ENCODE measurements at regions not wholly inside any gene's neighbourhood (a gene's known extent, or its start where the extent isn't known, plus 50 kb on each side); places are given as distances from the start of the nearest gene placed in this dataset.

- TF ChIP-seq, protein P1, sequence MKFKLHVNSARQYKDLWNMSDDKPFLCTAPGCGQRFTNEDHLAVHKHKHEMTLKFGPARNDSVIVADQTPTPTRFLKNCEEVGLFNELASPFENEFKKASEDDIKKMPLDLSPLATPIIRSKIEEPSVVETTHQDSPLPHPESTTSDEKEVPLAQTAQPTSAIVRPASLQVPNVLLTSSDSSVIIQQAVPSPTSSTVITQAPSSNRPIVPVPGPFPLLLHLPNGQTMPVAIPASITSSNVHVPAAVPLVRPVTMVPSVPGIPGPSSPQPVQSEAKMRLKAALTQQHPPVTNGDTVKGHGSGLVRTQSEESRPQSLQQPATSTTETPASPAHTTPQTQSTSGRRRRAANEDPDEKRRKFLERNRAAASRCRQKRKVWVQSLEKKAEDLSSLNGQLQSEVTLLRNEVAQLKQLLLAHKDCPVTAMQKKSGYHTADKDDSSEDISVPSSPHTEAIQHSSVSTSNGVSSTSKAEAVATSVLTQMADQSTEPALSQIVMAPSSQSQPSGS (IDR thresholded peaks at IDR 0.05; ENCODE audit: low read length) = no peak
- TF ChIP-seq, protein P2, sequence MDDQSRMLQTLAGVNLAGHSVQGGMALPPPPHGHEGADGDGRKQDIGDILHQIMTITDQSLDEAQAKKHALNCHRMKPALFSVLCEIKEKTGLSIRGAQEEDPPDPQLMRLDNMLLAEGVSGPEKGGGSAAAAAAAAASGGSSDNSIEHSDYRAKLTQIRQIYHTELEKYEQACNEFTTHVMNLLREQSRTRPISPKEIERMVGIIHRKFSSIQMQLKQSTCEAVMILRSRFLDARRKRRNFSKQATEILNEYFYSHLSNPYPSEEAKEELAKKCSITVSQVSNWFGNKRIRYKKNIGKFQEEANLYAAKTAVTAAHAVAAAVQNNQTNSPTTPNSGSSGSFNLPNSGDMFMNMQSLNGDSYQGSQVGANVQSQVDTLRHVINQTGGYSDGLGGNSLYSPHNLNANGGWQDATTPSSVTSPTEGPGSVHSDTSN (IDR thresholded peaks at IDR 0.05; ENCODE audit: insufficient replicate concordance, low read depth, low read length) = no peak
- TF ChIP-seq TAF1 (IDR thresholded peaks at IDR 0.05; ENCODE audit: borderline replicate concordance, low read depth, low read length) (no peak), IKZF2 (IDR thresholded peaks at IDR 0.05) (no peak), IKZF1 (conservative IDR thresholded peaks at IDR 0.05) (no peak), CHD1 (IDR thresholded peaks at IDR 0.05; ENCODE audit: low read depth, low read length) (no peak)
Observed at GRCh38 chrX:137855490-137855889, 289.6 kb downstream of the ZIC3 start (continued).

DNA sequence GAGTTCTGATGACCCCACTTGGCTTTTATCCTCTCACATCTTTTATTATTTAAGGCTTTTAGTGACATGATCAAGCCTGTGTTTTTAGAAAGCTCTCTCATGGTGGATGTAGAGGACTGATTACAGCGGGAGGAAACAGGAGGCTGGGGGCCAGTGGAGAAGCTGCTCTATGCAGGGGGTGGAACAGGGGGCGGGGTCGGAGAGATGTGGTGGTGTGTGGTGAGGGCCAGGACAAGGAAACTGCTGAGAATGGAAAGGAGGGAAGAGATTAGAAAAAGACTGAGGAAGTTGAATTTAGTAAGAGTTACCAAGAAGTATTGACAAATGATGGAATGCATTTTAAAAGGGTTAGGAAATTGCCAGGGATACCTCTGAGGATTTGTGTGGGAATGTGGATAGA, 292.2 kb downstream of the ZIC3 start:
- no peak overlapping the region for H2AFZ ChIP-seq (ENCODE audit: control insufficient read depth, low read depth, low read length)
- H3K9me3 ChIP-seq (replicated peaks; ENCODE audit: control insufficient read depth, insufficient read depth, low read length) = no peaks in the 10 kb centered on the region
- POLR2A ChIA-PET = no interaction called here
- no peak overlapping the region for H3K27ac ChIP-seq (ENCODE audit: control insufficient read depth, insufficient read depth)
- H3K4me2 ChIP-seq (ENCODE audit: control insufficient read depth, insufficient read depth) = no peak overlapping the region
- BruUV-seq (replicated peaks) = no TSS peak
- no peaks in the 10 kb centered on the region for H3K36me3 ChIP-seq (ENCODE audit: control insufficient read depth in 2 of 2, insufficient read depth in 2 of 2, low read length in 1 of 2)
- RAD21 ChIA-PET (ENCODE audit: unreplicated experiment) = no interaction called here
- CTCF ChIA-PET = no interaction called here
- FAIRE-seq (no peak), DNase-seq (ENCODE audit: low read depth, low spot score) (no peak), ATAC-seq (no peak)
- SMC1A ChIA-PET (ENCODE audit: uncharacterized antibody, unreplicated experiment) = no interaction called here
- intact Hi-C loops (cut with micrococcal nuclease; ENCODE audit: unreplicated experiment) = no loop called here
- H3K27me3 ChIP-seq (replicated peaks in 1 of 2; ENCODE audit: control insufficient read depth in 2 of 2, insufficient read depth in 2 of 2, low read length in 1 of 2) = no peaks in the 10 kb centered on the region
- no peak overlapping the region for H3K4me3 ChIP-seq
- no peaks in the 10 kb centered on the region for H4K20me1 ChIP-seq (ENCODE audit: control insufficient read depth, insufficient read depth)
- H3K79me2 ChIP-seq (ENCODE audit: control insufficient read depth, insufficient read depth, low read length) = no peaks in the 10 kb centered on the region
- no peak overlapping the region for H3K9ac ChIP-seq (ENCODE audit: control insufficient read depth, insufficient read depth, low read length)
- in situ Hi-C loops (cut with MboI) = no loop called here
- WGBS (ENCODE audit: insufficient coverage, insufficient replicate concordance, low lambda C conversion rate, missing lambda C conversion rate) = 7% methylated on average over 3 of the region's 3 CpGs
- H3K4me1 ChIP-seq (ENCODE audit: control insufficient read depth, insufficient read depth, low read length) = no peaks in the 10 kb centered on the region
- no peak for TF ChIP-seq NBN (IDR thresholded peaks at IDR 0.05)
- no peak for TF ChIP-seq KDM1A (IDR thresholded peaks at IDR 0.05; ENCODE audit: borderline replicate concordance)
- no peak for TF ChIP-seq HDGF (IDR thresholded peaks at IDR 0.05)
- TF ChIP-seq, protein P3, sequence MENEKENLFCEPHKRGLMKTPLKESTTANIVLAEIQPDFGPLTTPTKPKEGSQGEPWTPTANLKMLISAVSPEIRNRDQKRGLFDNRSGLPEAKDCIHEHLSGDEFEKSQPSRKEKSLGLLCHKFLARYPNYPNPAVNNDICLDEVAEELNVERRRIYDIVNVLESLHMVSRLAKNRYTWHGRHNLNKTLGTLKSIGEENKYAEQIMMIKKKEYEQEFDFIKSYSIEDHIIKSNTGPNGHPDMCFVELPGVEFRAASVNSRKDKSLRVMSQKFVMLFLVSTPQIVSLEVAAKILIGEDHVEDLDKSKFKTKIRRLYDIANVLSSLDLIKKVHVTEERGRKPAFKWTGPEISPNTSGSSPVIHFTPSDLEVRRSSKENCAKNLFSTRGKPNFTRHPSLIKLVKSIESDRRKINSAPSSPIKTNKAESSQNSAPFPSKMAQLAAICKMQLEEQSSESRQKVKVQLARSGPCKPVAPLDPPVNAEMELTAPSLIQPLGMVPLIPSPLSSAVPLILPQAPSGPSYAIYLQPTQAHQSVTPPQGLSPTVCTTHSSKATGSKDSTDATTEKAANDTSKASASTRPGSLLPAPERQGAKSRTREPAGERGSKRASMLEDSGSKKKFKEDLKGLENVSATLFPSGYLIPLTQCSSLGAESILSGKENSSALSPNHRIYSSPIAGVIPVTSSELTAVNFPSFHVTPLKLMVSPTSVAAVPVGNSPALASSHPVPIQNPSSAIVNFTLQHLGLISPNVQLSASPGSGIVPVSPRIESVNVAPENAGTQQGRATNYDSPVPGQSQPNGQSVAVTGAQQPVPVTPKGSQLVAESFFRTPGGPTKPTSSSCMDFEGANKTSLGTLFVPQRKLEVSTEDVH (IDR thresholded peaks at IDR 0.05; ENCODE audit: low read depth, partially characterized antibody) = no peak
- TF ChIP-seq FOS (IDR thresholded peaks at IDR 0.05; ENCODE audit: borderline replicate concordance, extremely low read depth, insufficient read length) = no peak
- no peak for TF ChIP-seq TBL1XR1 (IDR thresholded peaks at IDR 0.05; ENCODE audit: low read depth, low read length)
- TF ChIP-seq BCLAF1 (IDR thresholded peaks at IDR 0.05) = no peak
- TF ChIP-seq CEBPB (IDR thresholded peaks at IDR 0.05; ENCODE audit: borderline replicate concordance in 1 of 2, low read depth in 2 of 2, low read length in 2 of 2) = no peak
- no peak for TF ChIP-seq JUNB (IDR thresholded peaks at IDR 0.05)
- TF ChIP-seq SRF (IDR thresholded peaks at IDR 0.05; ENCODE audit: low read depth in 2 of 2, low read length in 2 of 2) = no peak

All from GM12878 (cell line).